Keratinocyte (primary cell): ENCODE measurements at regions not wholly inside any gene's neighbourhood (a gene's known extent, or its start where the extent isn't known, plus 50 kb on each side); places are given as distances from the start of the nearest gene placed in this dataset.

Source experiments
- DNase-seq: peaks from one replicate; pipeline ENCODE4 v3.0.0-alpha.2; 2011; ENCODE audit warnings: low read depth, missing footprints, low spot score
- FAIRE-seq: peaks from 2 replicates; lab custom pipeline; 2011; peaks lifted over from hg19 to GRCh38; lab: Jason Lieb, UNC
- H2AFZ ChIP-seq: 2 replicates; pipeline ENCODE4 v1.6.0; 2012; ENCODE audit warnings: low read length, control low read depth, inconsistent platforms; ENCODE audit not compliant: control insufficient read depth
- H3K27ac ChIP-seq: 2 replicates; pipeline ENCODE4 v1.5.1; 2011; ENCODE audit warnings: low read length; ENCODE audit not compliant: control insufficient read depth, insufficient read depth
- H3K27me3 ChIP-seq: 3 replicates; pipeline ENCODE4 v1.6.0; 2011; ENCODE audit warnings: low read length; ENCODE audit not compliant: control insufficient read depth, insufficient read depth; ENCODE audit errors: extremely low read depth
- H3K36me3 ChIP-seq, 2 experiments: 2 replicates in 1 of 2; 3 replicates in 1 of 2; pipeline ENCODE4 v1.5.1; 2011; ENCODE audit warnings: low read length in 2 of 2, mild to moderate bottlenecking in 1 of 2; ENCODE audit not compliant: control insufficient read depth in 2 of 2, insufficient read depth in 2 of 2; ENCODE audit errors: extremely low read depth in 1 of 2
- H3K4me1 ChIP-seq: 3 replicates; pipeline ENCODE4 v1.5.1; 2011; ENCODE audit warnings: low read length; ENCODE audit not compliant: control insufficient read depth, insufficient read depth; ENCODE audit errors: extremely low read depth
- H3K4me2 ChIP-seq: 3 replicates; pipeline ENCODE4 v1.6.0; 2011; ENCODE audit warnings: low read depth, low read length; ENCODE audit not compliant: control insufficient read depth, insufficient read depth; ENCODE audit errors: extremely low read depth
- H3K4me3 ChIP-seq, 3 experiments: fragments of 200-600 bp in 1 of 3; sonication (generic) in 1 of 3; 2 replicates in 2 of 3; 3 replicates in 1 of 3; pipeline ENCODE4 v1.5.1; 2011 to 2016; ENCODE audit warnings: low read length in 3 of 3, mild to moderate bottlenecking in 3 of 3, control low read depth in 2 of 3, inconsistent platforms in 1 of 3, low read depth in 1 of 3, mixed read lengths in 1 of 3, mixed run types in 1 of 3, moderate library complexity in 1 of 3; ENCODE audit not compliant: control insufficient read depth in 2 of 3, insufficient read depth in 2 of 3; ENCODE audit errors: extremely low read depth in 1 of 3
- H3K79me2 ChIP-seq: 2 replicates; pipeline ENCODE4 v1.6.0; 2012; ENCODE audit warnings: low read length; ENCODE audit not compliant: control insufficient read depth, insufficient read depth
- H3K9ac ChIP-seq: 3 replicates; pipeline ENCODE4 v1.6.0; 2011; ENCODE audit warnings: low read length; ENCODE audit not compliant: control insufficient read depth, insufficient read depth; ENCODE audit errors: extremely low read depth
- H3K9me1 ChIP-seq: 3 replicates; pipeline ENCODE4 v1.6.0; 2011; ENCODE audit warnings: low read length; ENCODE audit not compliant: control insufficient read depth, insufficient read depth; ENCODE audit errors: extremely low read depth
- H3K9me3 ChIP-seq: 2 replicates; pipeline ENCODE4 v1.5.1; 2012; ENCODE audit warnings: low read depth, low read length; ENCODE audit not compliant: control insufficient read depth
- H4K20me1 ChIP-seq: 3 replicates; pipeline ENCODE4 v1.6.0; 2011; ENCODE audit warnings: low read length; ENCODE audit not compliant: control insufficient read depth, insufficient read depth; ENCODE audit errors: extremely low read depth
- CTCF ChIP-seq, 3 experiments: IDR thresholded peaks in 1 of 3; conservative IDR thresholded peaks in 1 of 3; optimal IDR thresholded peaks in 1 of 3; 2 replicates in 2 of 3; 3 replicates in 1 of 3; pipeline versions ENCODE3 to v1.5.1; 2011; ENCODE audit warnings: low read length in 3 of 3, mild to moderate bottlenecking in 3 of 3, moderate library complexity in 2 of 3, control low read depth in 1 of 3, inconsistent platforms in 1 of 3; ENCODE audit not compliant: insufficient read depth in 2 of 3; ENCODE audit errors: extremely low read depth in 1 of 3
- EZH2 ChIP-seq: IDR thresholded peaks from one replicate; pipeline ENCODE4 v1.6.1; 2012; ENCODE audit warnings: inconsistent platforms, mild to moderate bottlenecking, low read length, moderate library complexity
- dilution Hi-C: fragments of 300-500 bp; cut with MboI; formaldehyde crosslinking; loops from one replicate; pipeline ENCODE4 v1.7.0; 2020; ENCODE audit warnings: low sequenced_read_pairs; ENCODE audit not compliant: extremely low pct_ligation_motif_present

DNA sequence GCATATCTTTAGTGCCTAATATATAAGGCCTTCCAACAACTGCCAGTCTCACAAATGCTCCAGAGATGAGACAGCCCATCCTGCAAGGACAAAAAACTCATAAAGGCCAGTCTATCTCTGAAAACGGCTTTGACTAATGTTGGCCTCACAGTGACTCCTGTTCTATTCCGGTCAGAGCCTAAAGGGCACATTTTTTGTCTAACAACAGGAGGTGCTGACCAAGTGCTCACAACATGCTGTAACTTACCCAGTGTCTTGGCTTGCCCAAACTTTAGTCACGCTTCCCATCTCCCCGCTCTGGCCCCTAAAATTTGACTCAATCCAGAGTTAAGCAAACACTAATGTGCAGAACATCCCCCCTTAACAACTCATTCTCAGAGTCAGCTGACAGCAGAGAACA, 1411.2 kb upstream of the MIR17HG start:
- Histone ChIP-seq H3K27ac (no peak overlapping the region), H3K36me3 (no peaks in the 10 kb centered on the region), H3K79me2 (no peaks in the 10 kb centered on the region), H3K9me1 (no peaks in the 10 kb centered on the region), H4K20me1 (no peaks in the 10 kb centered on the region), H3K9me3 (no peaks in the 10 kb centered on the region), H3K9ac (no peak overlapping the region), H3K4me3 (no peak overlapping the region), H3K4me1 (no peaks in the 10 kb centered on the region), H3K27me3 (no peaks in the 10 kb centered on the region), H3K4me2 (no peak overlapping the region), H2AFZ (no peak overlapping the region)
- DNase-seq, result no peak
- dilution Hi-C loops, result no loop called here
- FAIRE-seq, result no peak
- TF ChIP-seq EZH2 (no peak), CTCF (optimal IDR thresholded peaks at IDR 0.05 in 1 of 3, IDR thresholded peaks at IDR 0.05 in 1 of 3, conservative IDR thresholded peaks at IDR 0.05 in 1 of 3; ENCODE audit: extremely low read depth in 1 of 3, insufficient read depth in 2 of 3, low read length in 3 of 3) (no peak)

DNA sequence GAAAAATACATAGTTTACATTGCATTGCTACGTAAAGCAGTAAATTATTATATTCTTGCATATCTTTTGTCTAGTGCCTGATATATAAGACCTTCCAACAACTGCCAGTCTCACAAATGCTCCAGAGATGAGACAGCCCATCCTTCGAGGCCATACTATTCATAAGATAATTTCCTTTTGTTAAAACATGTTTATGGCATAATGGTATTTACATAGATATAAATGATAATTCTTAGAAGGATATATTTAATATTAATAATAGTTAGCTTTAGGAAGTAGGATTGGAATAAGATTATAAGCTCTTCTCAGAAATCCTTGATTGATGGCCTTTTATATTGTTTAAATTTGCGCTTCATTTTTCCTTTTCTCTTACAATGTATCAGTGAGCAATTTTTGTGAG, 1410.1 kb upstream of the MIR17HG start:
- Histone ChIP-seq H3K4me1 (no peaks in the 10 kb centered on the region), H4K20me1 (no peaks in the 10 kb centered on the region), H3K27ac (no peak overlapping the region), H3K4me2 (no peak overlapping the region), H3K79me2 (no peaks in the 10 kb centered on the region), H3K36me3 (no peaks in the 10 kb centered on the region), H3K4me3 (no peak overlapping the region), H3K27me3 (no peaks in the 10 kb centered on the region), H2AFZ (no peak overlapping the region), H3K9ac (no peak overlapping the region), H3K9me1 (no peaks in the 10 kb centered on the region), H3K9me3 (no peaks in the 10 kb centered on the region)
- TF ChIP-seq CTCF (optimal IDR thresholded peaks at IDR 0.05 in 1 of 3, IDR thresholded peaks at IDR 0.05 in 1 of 3, conservative IDR thresholded peaks at IDR 0.05 in 1 of 3; ENCODE audit: extremely low read depth in 1 of 3, insufficient read depth in 2 of 3, low read length in 3 of 3) (no peak), EZH2 (no peak)
- no peak for DNase-seq
- dilution Hi-C loops, result no loop called here
- FAIRE-seq, result no peak
